ENCODE measurements at regions not wholly inside any gene's neighbourhood (a gene's known extent, or its start where the extent isn't known, plus 50 kb on each side); places are given as distances from the start of the nearest gene placed in this dataset.
"Not testable (repeated sequence)": the region's sequence is repeated elsewhere in the genome, so short reads cannot be mapped to it uniquely, and the experiment has no call there.

- not testable (repeated sequence) for DNase-seq
Measured at GRCh38 chr5:98237794-98238193, 535.7 kb upstream of the RGMB start.

- peak in 1 of 2 experiments; percentile 11 for DNase-seq
Measured at GRCh38 chr5:98243972-98244371, 529.5 kb upstream of the RGMB start.

GRCh38 chr5:98248949-98249348 is 524.5 kb upstream of the RGMB start:
- no peak for DNase-seq

GRCh38 chr5:98258939-98259338 is 514.5 kb upstream of the RGMB start:
- DNase-seq = no peak

- DNase-seq = no peak
Measured at GRCh38 chr5:98259595-98259994, 513.9 kb upstream of the RGMB start.

- DNase-seq = no peak
Measured at GRCh38 chr5:98263084-98263483, 510.4 kb upstream of the RGMB start.

GRCh38 chr5:98268162-98268860 is 505.2 kb upstream of the RGMB start:
- no peak for DNase-seq

- no peak for DNase-seq
Measured at GRCh38 chr5:98275980-98276379, 497.5 kb upstream of the RGMB start.

GRCh38 chr5:98282521-98282920 is 490.9 kb upstream of the RGMB start:
- DNase-seq = no peak

GRCh38 chr5:98292496-98292895 is 481.0 kb upstream of the RGMB start:
- no peak for DNase-seq

GRCh38 chr5:98296426-98296825 is 477.0 kb upstream of the RGMB start:
- no peak for DNase-seq

- DNase-seq = no peak
Measured at GRCh38 chr5:98299435-98299834, 474.0 kb upstream of the RGMB start.

GRCh38 chr5:98301547-98301946 is 471.9 kb upstream of the RGMB start:
- DNase-seq = peak in 1 of 2 experiments; percentile 31

- no peak for DNase-seq
Measured at GRCh38 chr5:98307811-98308210, 465.7 kb upstream of the RGMB start.

GRCh38 chr5:98308231-98308630 is 465.2 kb upstream of the RGMB start:
- DNase-seq = no peak

GRCh38 chr5:98308960-98309359 is 464.5 kb upstream of the RGMB start:
- DNase-seq = no peak

GRCh38 chr5:98309785-98310598 is 463.5 kb upstream of the RGMB start:
- DNase-seq = no peak

- DNase-seq = no peak
Measured at GRCh38 chr5:98314292-98314691, 459.2 kb upstream of the RGMB start.

- no peak for DNase-seq
Measured at GRCh38 chr5:98318386-98318785, 455.1 kb upstream of the RGMB start.

GRCh38 chr5:98319299-98320011 is 454.0 kb upstream of the RGMB start:
- DNase-seq = no peak

- no peak for DNase-seq
Measured at GRCh38 chr5:98320343-98320742, 453.1 kb upstream of the RGMB start.

- DNase-seq = no peak
Measured at GRCh38 chr5:98321361-98321760, 452.1 kb upstream of the RGMB start.

- not testable (repeated sequence) for DNase-seq
Measured at GRCh38 chr5:98325187-98325586, 448.3 kb upstream of the RGMB start.

- DNase-seq = no peak
Measured at GRCh38 chr5:98328015-98328414, 445.4 kb upstream of the RGMB start.
